Amygdala (tissue), 56 donors: ENCODE measurements at regions not wholly inside any gene's neighbourhood (a gene's known extent, or its start where the extent isn't known, plus 50 kb on each side); places are given as distances from the start of the nearest gene placed in this dataset.
"Not testable (repeated sequence)": the region's sequence is repeated elsewhere in the genome, so short reads cannot be mapped to it uniquely, and the experiment has no call there.

Source experiments
- DNase-seq, 56 donors: peaks; one replicate each; lab custom pipeline; 2025; lab: John Stamatoyannopoulos, UW

DNA sequence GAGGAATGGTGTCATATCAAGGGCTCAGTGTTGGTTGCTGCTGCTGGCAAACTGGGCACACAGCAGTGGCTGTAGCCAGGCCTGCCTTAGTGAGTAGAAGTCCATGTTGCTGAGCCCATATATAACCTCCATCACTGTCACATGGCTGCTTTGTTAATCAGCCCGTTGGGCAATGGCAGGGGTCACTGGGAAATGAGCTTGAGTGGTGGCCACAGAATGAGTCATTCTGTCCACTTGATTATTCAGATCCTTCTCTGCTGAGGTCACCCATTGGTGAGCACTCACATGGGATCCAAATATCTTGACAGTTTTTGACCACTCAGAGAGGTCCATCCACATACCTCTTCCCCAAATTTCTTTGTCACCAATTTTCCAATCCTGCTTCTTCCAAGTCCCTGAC is 898.9 kb upstream of the EYS start:
- DNase-seq = no peak

DNA sequence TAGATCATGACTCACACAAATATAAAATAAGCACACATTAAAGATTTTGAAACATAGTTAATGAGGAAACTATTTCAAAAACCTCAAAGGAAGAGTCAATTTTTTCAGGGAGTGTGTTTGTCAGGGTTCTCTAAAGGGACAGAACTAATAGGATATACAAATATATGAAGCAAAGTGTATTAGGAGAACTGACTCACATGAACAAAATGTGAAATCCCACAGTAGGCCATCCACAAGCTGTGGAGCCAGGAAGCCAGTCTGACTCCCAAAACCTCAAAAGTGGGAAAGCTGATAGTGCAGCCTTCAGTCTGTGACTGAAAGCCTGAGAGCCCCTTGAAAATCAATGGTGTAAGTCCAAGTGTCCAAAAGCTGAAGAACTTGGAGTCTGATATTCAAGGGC is 898.0 kb upstream of the EYS start:
- DNase-seq = no peak

GRCh38 chr6:66599541-66599940 is 892.5 kb upstream of the EYS start:
- DNase-seq = no peak

GRCh38 chr6:66578362-66578761 is 871.3 kb upstream of the EYS start:
- no peak for DNase-seq

GRCh38 chr6:66568271-66568670 is 861.2 kb upstream of the EYS start:
- DNase-seq = no peak

- no peak for DNase-seq
These were observed 854.5 kb upstream of the EYS start for GRCh38 chr6:66561479-66561878.

- no peak for DNase-seq
These were observed 851.2 kb upstream of the EYS start for GRCh38 chr6:66558189-66558588.

DNA sequence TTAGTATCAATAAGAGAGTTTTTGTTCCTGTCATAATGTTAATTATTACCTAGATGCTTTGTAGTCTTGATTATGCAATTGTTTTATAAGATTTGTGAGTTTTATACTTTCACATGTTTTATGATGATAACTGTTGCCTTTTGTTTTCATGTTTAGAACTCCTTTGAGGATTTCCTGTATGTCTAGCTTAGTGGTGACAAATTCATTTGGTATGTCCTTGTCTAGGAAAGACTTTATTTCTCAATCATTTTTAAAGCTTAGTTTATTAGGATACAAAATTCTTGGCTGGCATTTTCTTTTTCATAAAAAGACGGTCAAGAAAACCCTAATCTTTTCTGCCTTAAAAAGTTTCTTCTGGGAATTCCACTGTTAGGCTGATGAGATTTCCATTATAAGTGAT is 849.9 kb upstream of the EYS start:
- DNase-seq = no peak

DNA sequence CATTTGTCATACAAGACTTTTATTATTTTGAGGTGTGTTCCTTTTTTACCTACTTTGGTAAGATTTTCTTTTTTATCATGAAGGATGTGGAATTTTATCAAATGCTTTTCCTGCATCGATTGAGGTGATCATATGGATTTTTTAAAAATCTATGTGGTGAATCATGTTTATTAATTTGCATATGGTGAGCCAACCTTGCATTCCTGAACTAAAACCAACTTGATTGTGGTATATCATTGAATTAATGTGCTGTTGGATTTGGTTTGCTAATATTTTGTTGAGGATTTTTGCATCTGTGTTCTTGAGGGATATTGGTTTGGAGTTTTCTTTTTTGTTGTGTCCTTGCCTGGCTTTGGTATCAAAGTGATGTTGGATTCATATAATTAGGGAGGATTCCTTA is 848.1 kb upstream of the EYS start:
- no peak for DNase-seq

GRCh38 chr6:66553441-66553840 is 846.4 kb upstream of the EYS start:
- no peak for DNase-seq

DNA sequence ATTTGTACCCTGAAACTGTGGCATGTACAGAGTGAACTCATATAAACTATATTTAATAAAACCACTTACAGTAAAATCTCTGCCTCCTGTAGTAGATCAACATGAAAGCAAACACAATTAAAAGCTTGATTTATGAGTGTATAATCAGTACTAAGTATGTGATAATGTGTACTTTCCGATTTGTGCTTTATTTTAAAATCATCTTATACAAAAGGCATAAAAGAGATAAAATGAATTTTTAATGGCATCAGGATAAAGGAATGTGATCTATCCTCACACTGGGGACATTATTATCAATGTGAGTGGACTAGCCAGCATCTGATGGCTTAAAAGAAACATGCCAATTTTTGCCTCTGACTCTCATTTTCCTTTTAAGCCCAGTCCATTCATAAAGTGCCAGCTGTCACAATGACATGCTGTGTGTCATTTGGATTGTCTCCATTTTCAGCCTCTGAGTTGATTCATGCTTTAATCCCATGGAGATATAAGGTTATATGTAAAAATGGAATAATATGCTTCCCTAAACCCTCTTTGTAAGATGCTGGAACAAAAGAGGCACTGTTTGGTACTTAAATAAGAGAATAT is 831.6 kb upstream of the EYS start:
- DNase-seq = peak in 9 of 56 donors; percentile 1 to 45 (median 7)

DNA sequence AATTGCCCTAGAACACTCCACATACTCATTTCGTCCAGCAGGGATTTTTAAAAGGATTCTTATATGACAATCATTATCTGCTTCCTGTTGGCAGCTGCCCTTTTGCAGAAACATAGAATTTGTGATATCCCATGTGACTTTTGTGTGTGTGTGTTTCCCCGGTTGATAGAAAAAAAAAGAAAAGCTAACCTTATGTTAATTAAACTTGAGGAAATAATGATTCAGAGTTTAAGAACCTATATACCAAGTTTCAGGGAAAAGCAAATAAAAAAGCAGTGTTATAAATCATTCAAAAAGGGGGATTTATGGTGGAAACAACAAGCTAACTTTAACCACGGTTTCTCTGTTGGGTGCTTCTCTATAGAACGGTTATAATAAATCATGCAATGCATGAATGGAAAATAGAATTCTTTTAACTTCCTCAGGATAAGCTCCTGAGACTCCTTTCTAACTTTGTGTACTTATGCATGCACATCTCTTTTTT is 826.9 kb upstream of the EYS start:
- no peak for DNase-seq

DNA sequence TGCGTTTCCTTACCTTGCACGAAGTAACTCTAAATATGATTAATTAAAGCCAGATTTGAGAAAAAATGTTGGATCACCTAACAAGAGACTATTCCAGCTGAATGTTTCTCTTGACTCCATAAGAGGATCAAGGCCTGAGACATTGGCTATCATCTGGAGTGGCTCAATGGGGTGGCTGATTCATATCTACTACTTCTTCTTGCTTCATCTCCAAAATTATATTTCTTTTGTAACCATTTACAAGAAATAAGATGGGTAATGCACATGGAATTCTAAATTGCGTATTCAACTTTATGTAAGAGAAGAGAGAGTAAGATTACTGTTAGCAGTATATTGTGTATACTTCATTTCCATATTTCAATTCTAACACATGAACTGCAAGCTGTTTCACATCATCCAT is 819.0 kb upstream of the EYS start:
- no peak for DNase-seq

- no peak for DNase-seq
These were observed 815.8 kb upstream of the EYS start for GRCh38 chr6:66522864-66523263.

DNA sequence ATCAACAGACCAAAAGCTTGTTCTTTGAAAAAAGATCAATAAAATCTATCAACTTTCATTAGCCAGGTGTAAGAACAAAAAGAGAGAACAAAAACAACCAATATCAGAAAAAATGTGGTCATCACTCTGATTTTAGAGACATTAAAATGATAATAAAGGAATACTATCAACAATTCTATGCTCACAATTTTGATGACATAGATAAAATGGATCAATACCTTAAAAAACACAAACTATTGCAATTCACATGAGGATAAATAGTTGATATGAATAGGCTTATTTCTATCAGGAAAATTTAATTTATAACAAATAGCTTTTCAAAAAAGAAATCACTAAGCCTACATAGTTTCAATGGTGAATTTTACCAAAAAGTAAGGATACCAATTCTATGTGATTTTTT is 809.4 kb upstream of the EYS start:
- no peak for DNase-seq

DNA sequence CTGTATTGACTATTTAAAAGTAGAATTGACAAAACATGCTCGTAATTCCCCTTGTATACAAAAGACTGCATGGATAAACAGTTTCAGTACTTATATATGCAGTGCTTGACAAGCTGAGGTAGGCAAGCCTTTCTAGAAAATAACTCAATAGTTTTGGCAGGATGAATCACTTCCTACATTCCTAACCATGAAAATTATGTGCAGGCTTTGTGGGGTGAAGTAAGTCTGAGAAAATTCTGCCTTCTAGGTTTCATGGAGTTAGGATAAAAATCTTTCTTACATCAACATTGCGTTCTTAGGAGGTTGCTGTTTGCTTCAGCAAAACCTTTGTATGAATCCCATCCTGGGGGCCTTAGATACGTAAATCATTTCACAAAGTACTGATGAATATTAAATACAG is 801.4 kb upstream of the EYS start:
- DNase-seq = no peak

- no peak for DNase-seq
These were observed 792.8 kb upstream of the EYS start for GRCh38 chr6:66499851-66500250.

- DNase-seq = no peak
These were observed 789.6 kb upstream of the EYS start for GRCh38 chr6:66496659-66497058.

- DNase-seq = not testable (repeated sequence)
These were observed 787.6 kb upstream of the EYS start for GRCh38 chr6:66494643-66495042.

DNA sequence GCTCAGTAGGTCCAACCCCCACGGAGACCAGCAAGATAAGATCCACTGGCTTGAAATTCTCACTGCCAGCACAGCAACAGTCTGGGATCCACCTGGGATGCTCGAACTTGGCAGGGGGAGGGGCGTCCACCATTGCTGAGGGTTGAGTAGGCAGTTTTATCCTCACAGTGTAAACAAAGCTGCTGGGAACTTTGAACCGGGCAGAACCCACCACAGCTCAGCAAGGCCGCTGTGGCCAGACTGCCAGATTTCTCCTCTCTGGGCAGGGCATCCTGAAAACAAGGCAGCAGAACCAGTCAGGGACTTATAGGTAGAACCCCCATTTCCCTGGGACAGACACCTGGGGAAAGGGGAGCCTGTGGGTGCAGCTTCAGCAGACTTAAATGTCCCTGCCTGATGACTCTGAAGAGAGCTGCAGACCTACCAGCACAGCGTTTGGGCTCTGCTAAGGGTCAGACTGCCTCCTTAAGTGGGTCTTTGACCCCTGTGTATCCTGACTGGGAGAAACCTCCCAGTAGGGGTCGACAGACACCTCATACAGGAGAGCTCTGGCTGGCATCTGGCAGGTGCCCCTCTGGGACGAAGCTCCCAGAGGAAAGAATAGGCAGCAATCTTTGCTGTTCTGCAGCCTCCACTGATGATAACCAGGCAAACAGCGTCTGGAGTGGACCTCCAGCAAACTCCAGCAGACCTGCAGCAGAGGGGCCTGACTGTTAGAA is 782.4 kb upstream of the EYS start:
- no peak for DNase-seq

- DNase-seq = no peak
These were observed 774.2 kb upstream of the EYS start for GRCh38 chr6:66481216-66481615.

DNA sequence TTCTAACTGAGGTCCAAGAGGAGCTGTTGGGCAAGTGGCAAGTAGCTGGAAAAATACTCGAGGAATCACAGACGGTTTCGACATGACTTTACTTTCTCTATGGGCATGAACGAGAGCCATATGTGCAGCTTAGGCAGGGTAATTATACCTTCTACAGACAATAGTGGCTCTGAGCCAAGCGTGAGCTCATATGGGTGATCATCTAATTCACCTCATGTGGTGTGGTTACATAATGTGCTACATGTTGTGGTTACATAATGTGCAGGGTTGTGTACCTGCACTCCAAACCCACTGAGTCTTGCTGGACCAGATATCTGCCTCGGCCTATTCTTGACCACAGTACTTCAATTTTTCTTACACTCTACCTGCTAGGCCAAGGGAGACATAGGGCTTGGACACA is 771.7 kb upstream of the EYS start:
- DNase-seq = no peak

DNA sequence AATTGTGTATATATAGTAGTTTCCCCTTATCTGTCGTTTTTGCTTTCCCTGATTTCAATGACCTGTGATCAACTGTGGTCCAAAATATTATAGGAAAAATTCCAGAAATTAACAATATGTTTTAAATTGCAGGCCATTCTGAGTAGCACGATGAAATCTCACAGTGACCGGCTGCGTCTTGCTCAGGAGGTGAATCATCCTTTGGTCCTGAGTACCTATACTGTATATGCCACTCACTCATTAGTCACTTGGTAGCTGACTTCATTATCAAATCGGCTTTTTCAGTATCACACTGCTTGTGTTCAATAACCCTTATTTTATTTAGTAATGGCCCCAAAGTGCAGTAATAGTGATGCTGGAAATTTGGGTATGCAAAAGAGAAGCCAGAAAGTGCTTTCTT is 728.3 kb upstream of the EYS start:
- no peak for DNase-seq
